GM12872 (cell line): ENCODE measurements at regions not wholly inside any gene's neighbourhood (a gene's known extent, or its start where the extent isn't known, plus 50 kb on each side); places are given as distances from the start of the nearest gene placed in this dataset.

ENCODE experiments used
- CTCF ChIP-seq: IDR thresholded peaks from 3 replicates; pipeline ENCODE4 v1.5.1; 2011; ENCODE audit warnings: low read depth, mild to moderate bottlenecking, low read length, moderate library complexity; ENCODE audit not compliant: insufficient read depth

GRCh38 chr13:80113714-80114454, 227.0 kb downstream of the SPRY2 start:
- no peak for TF ChIP-seq CTCF

- no peak for TF ChIP-seq CTCF
These were observed 231.6 kb downstream of the SPRY2 start for GRCh38 chr13:80109303-80109702.

- TF ChIP-seq CTCF: no peak
These were observed 235.6 kb downstream of the SPRY2 start for GRCh38 chr13:80105350-80105749.

- no peak for TF ChIP-seq CTCF
These were observed 239.9 kb downstream of the SPRY2 start for GRCh38 chr13:80101040-80101439.

- no peak for TF ChIP-seq CTCF
These were observed 240.3 kb downstream of the SPRY2 start for GRCh38 chr13:80100636-80101035.

GRCh38 chr13:80097561-80097960, 243.4 kb downstream of the SPRY2 start:
- no peak for TF ChIP-seq CTCF

- no peak for TF ChIP-seq CTCF
These were observed 244.5 kb downstream of the SPRY2 start for GRCh38 chr13:80096383-80096782.
